Activated T-cell treated with anti-CD3 and anti-CD28 coated beads for 1 hour (primary cell): ENCODE measurements at regions not wholly inside any gene's neighbourhood (a gene's known extent, or its start where the extent isn't known, plus 50 kb on each side); places are given as distances from the start of the nearest gene placed in this dataset.

ENCODE experiments used
- DNase-seq: peaks from one replicate; pipeline ENCODE4 v3.0.0-alpha.2; 2020; ENCODE audit warnings: low read depth

DNA sequence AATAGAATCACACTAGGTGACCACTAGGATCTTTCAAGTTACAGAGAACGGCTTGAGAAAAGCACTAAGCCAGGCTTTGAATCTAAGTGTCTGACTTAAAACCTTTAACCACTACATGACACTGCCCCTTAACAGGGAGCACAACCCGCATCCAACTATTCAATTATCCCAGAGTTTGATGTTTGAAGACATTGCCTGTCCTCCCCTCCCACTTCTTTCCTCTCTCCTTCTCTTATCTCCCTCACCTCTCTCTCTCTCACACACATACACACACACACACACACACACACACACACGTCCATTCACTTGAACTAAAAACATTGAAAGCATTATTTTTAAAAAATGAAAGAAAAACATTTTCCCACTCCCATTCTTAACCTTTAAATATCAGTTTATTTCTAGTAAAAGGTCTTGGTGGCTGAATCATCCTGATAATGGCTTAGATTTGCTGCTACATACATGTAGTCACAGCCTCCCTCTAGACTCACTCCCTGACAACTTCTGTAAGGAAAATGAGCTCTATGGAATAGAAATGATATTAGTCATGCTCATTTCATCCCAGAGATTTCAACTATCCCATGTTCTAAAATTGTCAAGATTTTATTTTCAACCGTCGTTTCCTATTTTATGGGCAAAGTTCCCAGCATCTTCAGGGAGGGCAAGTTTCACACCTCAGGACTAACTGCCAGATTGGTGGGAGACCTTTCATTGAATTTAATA, 53.5 kb upstream of the RAP1B start:
- no peak for DNase-seq

DNA sequence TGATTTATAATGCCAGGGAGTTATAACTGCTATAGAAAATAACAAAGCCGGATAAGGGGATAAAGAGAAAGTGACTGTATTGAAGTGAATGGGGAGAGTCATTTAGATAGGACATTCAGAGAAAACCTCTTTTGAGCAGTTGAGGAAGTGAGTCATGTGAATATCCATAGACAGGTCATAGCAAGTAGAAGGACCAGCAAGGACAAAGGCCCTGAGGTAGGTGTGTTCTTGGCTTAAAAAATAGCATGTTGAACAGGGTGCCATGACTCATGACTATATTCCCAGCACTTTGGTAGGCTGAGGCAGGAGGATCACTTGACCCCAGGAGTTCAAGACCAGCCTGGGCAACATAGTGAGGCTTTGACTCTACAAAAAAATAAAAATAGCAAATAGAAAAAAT, 51.5 kb upstream of the RAP1B start:
- DNase-seq: no peak

DNA sequence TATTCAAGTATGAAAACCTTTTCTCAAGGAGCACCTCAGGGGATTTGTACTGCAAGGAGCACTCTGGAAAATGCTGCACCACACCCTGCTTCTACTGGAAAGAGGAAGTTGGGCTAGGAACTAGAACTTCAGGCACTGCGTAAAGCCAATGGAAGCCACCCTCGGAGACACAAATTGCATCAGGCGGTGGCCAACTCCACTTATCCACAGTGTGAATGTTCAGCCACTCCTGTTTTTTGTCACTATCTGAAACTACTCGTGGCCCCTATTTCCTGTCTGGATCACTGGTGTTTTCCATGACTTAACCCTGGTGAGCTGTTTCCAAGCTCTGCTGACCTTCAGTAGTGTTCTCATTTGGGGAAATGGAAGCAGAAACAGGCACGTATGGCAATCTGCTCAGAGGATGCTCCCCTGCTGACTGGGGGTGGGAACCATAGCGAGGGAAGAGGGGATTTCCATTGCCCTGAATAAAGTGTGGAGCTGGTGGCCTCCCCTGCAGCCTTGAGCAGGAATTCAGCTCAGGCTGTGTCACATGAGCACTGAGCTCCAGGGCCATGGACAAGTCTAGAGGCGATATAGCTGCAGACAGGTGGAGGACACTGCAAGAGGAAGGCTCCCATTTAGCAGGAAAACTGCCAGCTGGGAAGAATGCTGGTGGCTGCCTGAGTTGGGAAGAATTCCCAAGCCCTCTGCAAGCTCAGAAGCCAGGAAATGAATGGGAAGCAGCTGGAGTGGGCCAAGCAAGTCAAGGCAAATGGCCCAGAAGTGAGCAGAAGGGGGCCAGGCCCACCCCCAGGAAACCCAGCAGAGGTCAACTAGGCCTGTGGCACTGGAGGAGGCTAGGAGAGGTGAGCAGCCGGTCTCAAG, 50.5 kb upstream of the RAP1B start:
- no peak for DNase-seq

DNA sequence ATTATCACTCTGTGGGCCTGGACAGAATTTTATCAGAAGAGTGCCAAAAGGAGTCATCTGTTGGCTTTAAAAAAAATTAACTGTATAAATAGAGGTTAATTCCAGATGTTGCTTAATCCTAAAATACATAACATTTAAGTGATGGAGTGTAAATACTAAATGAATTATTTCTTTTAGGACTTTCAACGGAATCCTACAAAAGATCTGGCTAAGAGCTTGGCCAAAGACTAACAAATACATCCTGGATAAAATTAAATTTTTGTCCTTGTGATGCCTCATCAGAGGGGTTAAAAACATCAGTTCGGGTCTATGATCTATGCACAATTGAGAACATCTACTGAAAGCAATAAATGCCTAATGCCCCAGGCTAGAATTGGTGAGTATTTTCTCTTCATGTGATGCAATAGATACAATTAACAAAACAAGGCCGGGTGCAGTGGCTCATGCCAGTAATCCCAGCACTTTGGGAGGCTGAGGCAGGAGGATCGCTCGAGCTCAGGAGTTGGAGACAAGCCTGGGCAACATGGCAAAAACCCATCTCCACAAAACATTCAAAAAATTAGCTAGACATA, 49.8 kb upstream of the RAP1B start:
- no peak for DNase-seq
